GM23248 (cell line): ENCODE measurements at regions not wholly inside any gene's neighbourhood (a gene's known extent, or its start where the extent isn't known, plus 50 kb on each side); places are given as distances from the start of the nearest gene placed in this dataset.
A peak's percentile ranks its signal among the peaks of the same experiment; 100 is the strongest.

ENCODE experiments used
- DNase-seq: peaks from one replicate; pipeline ENCODE4 v3.0.0-alpha.2; 2015
- H2AFZ ChIP-seq: fragments of 200-600 bp; sonication (generic); 2 replicates; pipeline ENCODE4 v1.6.1; 2016; ENCODE audit warnings: antibody characterized with exemption
- H3F3A ChIP-seq: fragments of 200-600 bp; sonication (generic); 2 replicates; pipeline ENCODE4 v1.6.1; 2016; ENCODE audit warnings: mild to moderate bottlenecking, antibody characterized with exemption, mixed run types; ENCODE audit not compliant: insufficient read depth
- H3K27ac ChIP-seq: fragments of 200-600 bp; sonication (generic); 2 replicates; pipeline ENCODE4 v1.5.1; 2016; ENCODE audit warnings: mild to moderate bottlenecking
- H3K27me3 ChIP-seq: fragments of 200-600 bp; sonication (generic); replicated peaks from 2 replicates; pipeline ENCODE4 v1.6.1; 2016; ENCODE audit warnings: mild to moderate bottlenecking; ENCODE audit not compliant: insufficient read depth
- H3K36me3 ChIP-seq: fragments of 200-600 bp; sonication (generic); 2 replicates; pipeline ENCODE4 v1.6.1; 2016; ENCODE audit warnings: low read depth, mild to moderate bottlenecking
- H3K4me1 ChIP-seq: fragments of 200-600 bp; sonication (generic); 2 replicates; pipeline ENCODE4 v1.6.1; 2016; ENCODE audit warnings: mild to moderate bottlenecking; ENCODE audit not compliant: insufficient read depth
- H3K4me2 ChIP-seq: fragments of 200-600 bp; sonication (generic); one replicate; pipeline ENCODE4 v1.6.1; 2016; ENCODE audit warnings: mild to moderate bottlenecking; ENCODE audit not compliant: unreplicated experiment
- H3K4me3 ChIP-seq: fragments of 200-600 bp; sonication (generic); 2 replicates; pipeline ENCODE4 v1.5.1; 2016; ENCODE audit warnings: mild to moderate bottlenecking
- H3K79me2 ChIP-seq: fragments of 200-600 bp; sonication (generic); 2 replicates; pipeline ENCODE4 v1.6.1; 2016; ENCODE audit warnings: mild to moderate bottlenecking; ENCODE audit not compliant: insufficient read depth
- H3K9ac ChIP-seq: fragments of 200-600 bp; sonication (generic); 2 replicates; pipeline ENCODE4 v1.6.1; 2016; ENCODE audit warnings: mild to moderate bottlenecking
- H3K9me2 ChIP-seq: fragments of 200-600 bp; sonication (generic); 2 replicates; pipeline ENCODE4 v1.6.1; 2016; ENCODE audit warnings: mixed run types, mild to moderate bottlenecking, moderate library complexity; ENCODE audit not compliant: insufficient read depth
- H3K9me3 ChIP-seq: fragments of 200-600 bp; sonication (generic); one replicate; pipeline ENCODE4 v1.6.1; 2017; ENCODE audit warnings: low read depth
- H4K20me1 ChIP-seq: fragments of 200-600 bp; sonication (generic); 2 replicates; pipeline ENCODE4 v1.6.0; 2016; ENCODE audit not compliant: insufficient read depth
- EZH2 ChIP-seq: fragments of 200-600 bp; sonication (generic); IDR thresholded peaks from 2 replicates; pipeline ENCODE4 v1.6.1; 2018; ENCODE audit warnings: antibody characterized with exemption, mild to moderate bottlenecking; ENCODE audit not compliant: insufficient read depth, poor library complexity, severe bottlenecking
- EZH2phosphoT487 ChIP-seq: fragments of 200-600 bp; sonication (generic); IDR thresholded peaks from 2 replicates; pipeline ENCODE4 v1.6.1; 2018; ENCODE audit warnings: antibody characterized with exemption, moderate library complexity, mild to moderate bottlenecking, low read depth; ENCODE audit not compliant: insufficient read depth
- WGBS, 2 experiments: methylation state at CpG; one replicate each; pipeline ENCODE4 v1.1.6; 2015 to 2017; ENCODE audit warnings: low lambda C conversion rate in 2 of 2, low coverage in 1 of 2; ENCODE audit errors: missing lambda C conversion rate in 2 of 2; 5-methylcytosine and 5-hydroxymethylcytosine counted together
- in situ Hi-C: fragments of 300-500 bp; cut with MboI; formaldehyde crosslinking; loops from 2 replicates; pipeline ENCODE4 v1.15.0; 2020

DNA sequence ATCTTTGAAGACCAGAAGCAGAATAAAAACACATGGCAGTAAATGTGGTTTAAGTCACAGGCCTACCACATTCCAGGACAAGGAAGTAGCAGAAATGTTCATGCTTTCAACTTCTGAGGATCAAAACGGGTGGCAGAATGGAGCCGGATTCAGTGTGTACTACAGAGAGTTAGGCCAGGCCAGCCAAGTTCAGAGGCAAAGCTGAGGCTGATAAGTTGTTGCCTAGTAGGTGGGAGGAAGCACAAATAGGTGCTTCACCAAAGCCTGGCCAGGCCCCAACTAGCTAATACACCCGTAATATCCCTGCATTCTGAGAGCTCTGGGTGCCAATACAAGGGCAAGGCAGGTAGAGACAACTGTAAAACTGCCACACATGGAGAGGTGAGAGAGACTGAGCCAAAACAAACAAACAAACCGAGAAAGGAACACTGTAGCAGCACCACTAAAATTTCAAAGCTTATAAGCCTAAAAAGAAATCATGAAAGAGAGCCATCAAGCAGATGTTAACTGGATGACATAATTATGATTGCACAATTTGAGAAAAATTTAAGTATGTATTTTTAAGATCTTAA, 156.4 kb upstream of the CBLB start:
- no peaks in the 10 kb centered on the region for H3K79me2 ChIP-seq
- H3K27ac ChIP-seq, result peak overlapping the region; percentile 20; the same call in 1 of the 2 replicates
- H3K27me3 ChIP-seq, result no peaks in the 10 kb centered on the region
- WGBS, 2 experiments, result 29 to 40% methylated on average over 4 of the region's 4 CpGs
- H3K9me3 ChIP-seq, result no peaks in the 10 kb centered on the region
- no peak for TF ChIP-seq EZH2
- TF ChIP-seq EZH2phosphoT487, result no peak
- no peaks in the 10 kb centered on the region; the same call in 1 of the 2 replicates for H3F3A ChIP-seq
- H3K4me1 ChIP-seq, result peaks cover 16% of the 10 kb centered on the region
- H3K9me2 ChIP-seq, result no peaks in the 10 kb centered on the region
- H2AFZ ChIP-seq, result peak overlapping the region; percentile 85
- no peak overlapping the region for H3K9ac ChIP-seq
- H4K20me1 ChIP-seq, result no peaks in the 10 kb centered on the region
- no peaks in the 10 kb centered on the region for H3K36me3 ChIP-seq
- no peak overlapping the region for H3K4me3 ChIP-seq
- in situ Hi-C loops, result no loop called here
- peak; percentile 32 for DNase-seq
- H3K4me2 ChIP-seq, result peak overlapping the region; percentile 23

DNA sequence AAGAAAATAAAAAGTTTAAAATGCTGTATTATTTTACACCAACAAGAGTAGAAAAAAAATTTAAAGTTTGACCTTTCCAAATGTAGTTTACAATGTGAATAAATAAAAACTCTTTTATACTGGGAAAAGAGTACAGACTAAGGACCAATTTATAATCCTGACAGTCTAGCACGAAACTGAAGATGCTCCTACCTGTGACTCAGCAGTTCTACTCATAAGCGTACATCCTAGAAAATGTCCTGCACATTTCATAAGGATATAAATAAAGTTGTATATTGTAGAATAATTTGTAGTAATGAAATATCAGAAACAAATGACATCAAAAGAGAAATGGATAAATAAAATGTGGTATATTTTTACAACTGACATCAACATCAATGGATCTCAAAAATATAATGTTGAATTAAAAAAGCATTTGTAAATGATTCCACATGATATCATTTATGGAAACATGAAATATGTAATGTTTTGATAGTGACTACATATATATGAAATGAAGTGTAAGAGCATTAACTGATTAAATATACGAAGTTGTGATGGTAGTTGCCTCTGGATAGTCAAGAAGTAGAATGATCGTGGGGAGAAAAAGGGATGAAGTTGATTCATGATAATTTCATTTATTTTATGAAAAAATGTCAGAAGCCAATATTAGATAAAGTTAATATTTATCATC, 161.3 kb upstream of the CBLB start:
- H3K4me1 ChIP-seq, result peaks cover 22% of the 10 kb centered on the region
- no peak overlapping the region for H3K4me2 ChIP-seq
- H2AFZ ChIP-seq, result no peak overlapping the region
- H3F3A ChIP-seq, result peaks cover 4% of the 10 kb centered on the region; the same call in 1 of the 2 replicates
- H4K20me1 ChIP-seq, result no peaks in the 10 kb centered on the region
- no peaks in the 10 kb centered on the region for H3K9me3 ChIP-seq
- no peak overlapping the region for H3K27ac ChIP-seq
- H3K79me2 ChIP-seq, result no peaks in the 10 kb centered on the region
- H3K4me3 ChIP-seq, result no peak overlapping the region
- H3K9me2 ChIP-seq, result no peaks in the 10 kb centered on the region
- H3K36me3 ChIP-seq, result no peaks in the 10 kb centered on the region
- H3K9ac ChIP-seq, result no peak overlapping the region
- WGBS, 2 experiments, result 83 to 87% methylated on average over 4 of the region's 4 CpGs
- DNase-seq, result no peak
- in situ Hi-C loops, result no loop called here
- no peak for TF ChIP-seq EZH2phosphoT487
- no peak for TF ChIP-seq EZH2
- H3K27me3 ChIP-seq, result no peaks in the 10 kb centered on the region

DNA sequence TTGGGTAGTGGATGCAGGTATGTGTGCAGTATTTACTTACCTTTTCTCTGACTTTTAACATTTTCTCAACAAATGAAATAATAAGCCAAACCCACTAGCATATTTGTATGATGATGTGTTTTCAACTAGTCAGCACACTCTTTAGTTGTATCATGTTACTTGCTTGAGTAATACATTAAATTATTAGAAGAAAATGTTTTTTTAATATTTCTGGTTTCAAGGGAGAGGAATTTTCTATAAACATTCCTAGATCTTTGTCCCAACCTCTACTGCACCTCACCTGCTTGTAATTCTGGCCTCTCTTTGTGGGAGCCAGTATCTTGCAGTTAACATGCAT, 161.8 kb upstream of the CBLB start:
- peak; percentile 63 for DNase-seq
- Histone ChIP-seq H4K20me1 (no peaks in the 10 kb centered on the region), H3F3A (peaks cover 4% of the 10 kb centered on the region; the same call in 1 of the 2 replicates), H3K9me3 (no peaks in the 10 kb centered on the region), H3K9ac (no peak overlapping the region), H2AFZ (no peak overlapping the region), H3K4me1 (peaks cover 17% of the 10 kb centered on the region), H3K4me3 (no peak overlapping the region), H3K4me2 (no peak overlapping the region), H3K27me3 (no peaks in the 10 kb centered on the region), H3K27ac (peak overlapping the region; percentile 13; the same call in 1 of the 2 replicates), H3K9me2 (no peaks in the 10 kb centered on the region), H3K79me2 (no peaks in the 10 kb centered on the region), H3K36me3 (no peaks in the 10 kb centered on the region)
- TF ChIP-seq EZH2phosphoT487 (no peak), EZH2 (no peak)
- in situ Hi-C loops, result no loop called here

DNA sequence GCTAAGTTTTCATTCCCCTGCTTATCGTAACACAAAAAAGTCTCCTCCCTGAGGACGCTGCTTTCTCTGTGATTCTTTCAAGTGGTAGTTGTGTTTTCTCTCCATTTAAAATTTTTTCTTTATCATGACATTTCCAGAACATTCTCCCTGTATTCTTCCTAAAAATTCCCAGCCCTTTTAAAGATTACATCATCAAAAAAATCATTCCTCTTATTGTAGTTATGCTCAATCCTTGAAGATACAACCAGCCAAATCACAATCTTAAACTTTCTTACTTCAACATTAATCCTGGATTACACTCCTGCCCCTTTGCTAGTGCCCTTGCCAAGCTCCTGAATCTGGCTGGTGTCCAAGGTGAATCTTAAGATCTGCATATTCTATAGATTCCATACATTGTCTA, 163.7 kb upstream of the CBLB start:
- no peaks in the 10 kb centered on the region for H3K9me3 ChIP-seq
- H3K4me2 ChIP-seq, result no peak overlapping the region
- no peaks in the 10 kb centered on the region for H3K9me2 ChIP-seq
- no peak overlapping the region for H2AFZ ChIP-seq
- TF ChIP-seq EZH2, result no peak
- no peak for TF ChIP-seq EZH2phosphoT487
- H3K4me1 ChIP-seq, result peaks cover 14% of the 10 kb centered on the region
- in situ Hi-C loops, result no loop called here
- H3F3A ChIP-seq, result peaks cover 4% of the 10 kb centered on the region; the same call in 1 of the 2 replicates
- H3K79me2 ChIP-seq, result no peaks in the 10 kb centered on the region
- WGBS, 2 experiments, result 95 to 97% methylated on average over 2 of the region's 2 CpGs
- H3K9ac ChIP-seq, result no peak overlapping the region
- H3K4me3 ChIP-seq, result no peak overlapping the region
- no peaks in the 10 kb centered on the region for H4K20me1 ChIP-seq
- H3K36me3 ChIP-seq, result no peaks in the 10 kb centered on the region
- no peak overlapping the region for H3K27ac ChIP-seq
- no peaks in the 10 kb centered on the region for H3K27me3 ChIP-seq
- DNase-seq, result no peak
